ENCODE measurements at regions not wholly inside any gene's neighbourhood (a gene's known extent, or its start where the extent isn't known, plus 50 kb on each side); places are given as distances from the start of the nearest gene placed in this dataset.
A peak's percentile ranks its signal among the peaks of the same experiment; 100 is the strongest.

DNA sequence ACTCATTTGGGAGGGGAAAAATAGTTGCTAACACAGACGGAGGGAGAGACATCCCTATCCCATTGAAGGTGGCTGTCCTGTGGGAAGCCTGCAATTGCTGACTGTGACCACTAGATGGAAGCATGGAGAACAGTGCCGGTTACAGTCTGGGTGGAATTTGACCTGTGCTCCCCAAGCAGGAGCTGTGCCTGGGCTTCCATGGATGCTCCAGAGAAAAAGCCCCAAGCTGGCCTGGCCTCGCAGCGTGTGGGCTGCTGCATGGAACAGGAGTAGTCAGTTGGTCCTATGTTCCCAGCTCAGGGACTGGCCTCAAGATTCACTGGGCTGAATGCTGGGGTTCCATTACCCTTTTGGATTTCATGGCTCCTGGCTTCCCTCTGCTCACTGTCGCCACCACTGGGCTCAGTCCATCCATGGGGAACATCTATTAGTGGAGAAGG, 116.3 kb upstream of the CHD6 start:
- CTCF ChIA-PET = interaction anchor here (0.5 to 2.1 kb wide), 9 partner anchors 8 to 1453 kb away, joined by 3 to 5 read pairs (median 3); no protein-coding TSS in a partner anchor
- no TSS peak for BruUV-seq (replicated peaks)
- in situ Hi-C loops (cut with MboI) = loop anchor here (10.0 to 25.0 kb wide), 2 partner anchors 803 to 1680 kb away; no protein-coding TSS in a partner anchor
- no peak overlapping the region for H3K4me3 ChIP-seq
- RAD21 ChIA-PET (ENCODE audit: unreplicated experiment) = interaction anchor here (0.5 to 0.7 kb wide), 4 partner anchors 35 to 1292 kb away, joined by 3 to 4 read pairs (median 3); no protein-coding TSS in a partner anchor
- no peak overlapping the region for H3K27ac ChIP-seq (ENCODE audit: control insufficient read depth, insufficient read depth)
- POLR2A ChIA-PET = no interaction called here
- FAIRE-seq (no peak), DNase-seq (ENCODE audit: low read depth, low spot score) (no peak), ATAC-seq (peak; percentile 80)
- H2AFZ ChIP-seq (ENCODE audit: control insufficient read depth, low read depth, low read length) = no peak overlapping the region
- no peak overlapping the region for H3K4me2 ChIP-seq (ENCODE audit: control insufficient read depth, insufficient read depth)
- H3K4me1 ChIP-seq (ENCODE audit: control insufficient read depth, insufficient read depth, low read length) = no peaks in the 10 kb centered on the region
- intact Hi-C loops (cut with micrococcal nuclease; ENCODE audit: unreplicated experiment) = loop anchor here (10.0 kb wide), 1 partner anchor 800 kb away; no protein-coding TSS in a partner anchor
- H3K9me3 ChIP-seq (replicated peaks; ENCODE audit: control insufficient read depth, insufficient read depth, low read length) = no peaks in the 10 kb centered on the region; the same call in 2 of the 3 replicates
- TF ChIP-seq, protein P1, sequence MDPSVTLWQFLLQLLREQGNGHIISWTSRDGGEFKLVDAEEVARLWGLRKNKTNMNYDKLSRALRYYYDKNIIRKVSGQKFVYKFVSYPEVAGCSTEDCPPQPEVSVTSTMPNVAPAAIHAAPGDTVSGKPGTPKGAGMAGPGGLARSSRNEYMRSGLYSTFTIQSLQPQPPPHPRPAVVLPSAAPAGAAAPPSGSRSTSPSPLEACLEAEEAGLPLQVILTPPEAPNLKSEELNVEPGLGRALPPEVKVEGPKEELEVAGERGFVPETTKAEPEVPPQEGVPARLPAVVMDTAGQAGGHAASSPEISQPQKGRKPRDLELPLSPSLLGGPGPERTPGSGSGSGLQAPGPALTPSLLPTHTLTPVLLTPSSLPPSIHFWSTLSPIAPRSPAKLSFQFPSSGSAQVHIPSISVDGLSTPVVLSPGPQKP (IDR thresholded peaks at IDR 0.05; ENCODE audit: low read depth, low read length) = no peak
- no peak for TF ChIP-seq MEF2A (IDR thresholded peaks at IDR 0.05; ENCODE audit: insufficient read depth, low read depth, low read length)
- TF ChIP-seq NRF1 (conservative IDR thresholded peaks at IDR 0.05; ENCODE audit: low read depth, low read length) = no peak
- TF ChIP-seq, protein P2, sequence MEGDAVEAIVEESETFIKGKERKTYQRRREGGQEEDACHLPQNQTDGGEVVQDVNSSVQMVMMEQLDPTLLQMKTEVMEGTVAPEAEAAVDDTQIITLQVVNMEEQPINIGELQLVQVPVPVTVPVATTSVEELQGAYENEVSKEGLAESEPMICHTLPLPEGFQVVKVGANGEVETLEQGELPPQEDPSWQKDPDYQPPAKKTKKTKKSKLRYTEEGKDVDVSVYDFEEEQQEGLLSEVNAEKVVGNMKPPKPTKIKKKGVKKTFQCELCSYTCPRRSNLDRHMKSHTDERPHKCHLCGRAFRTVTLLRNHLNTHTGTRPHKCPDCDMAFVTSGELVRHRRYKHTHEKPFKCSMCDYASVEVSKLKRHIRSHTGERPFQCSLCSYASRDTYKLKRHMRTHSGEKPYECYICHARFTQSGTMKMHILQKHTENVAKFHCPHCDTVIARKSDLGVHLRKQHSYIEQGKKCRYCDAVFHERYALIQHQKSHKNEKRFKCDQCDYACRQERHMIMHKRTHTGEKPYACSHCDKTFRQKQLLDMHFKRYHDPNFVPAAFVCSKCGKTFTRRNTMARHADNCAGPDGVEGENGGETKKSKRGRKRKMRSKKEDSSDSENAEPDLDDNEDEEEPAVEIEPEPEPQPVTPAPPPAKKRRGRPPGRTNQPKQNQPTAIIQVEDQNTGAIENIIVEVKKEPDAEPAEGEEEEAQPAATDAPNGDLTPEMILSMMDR (IDR thresholded peaks at IDR 0.05 in 2 of 3, conservative IDR thresholded peaks at IDR 0.05 in 1 of 3; ENCODE audit: control insufficient read depth in 2 of 3, extremely low read depth in 1 of 3, insufficient read depth in 1 of 3, low read depth in 3 of 3, low read length in 3 of 3) = peak; percentile 79 to 97 (median 91)
- TF ChIP-seq RAD21 (IDR thresholded peaks at IDR 0.05; ENCODE audit: insufficient read depth, low read depth, low read length) = peak; percentile 55
- peak; percentile 57; the same call in 1 of the 2 replicates for TF ChIP-seq SMC3 (IDR thresholded peaks at IDR 0.05; ENCODE audit: borderline replicate concordance, low read length)
- no peak for TF ChIP-seq CBX3 (IDR thresholded peaks at IDR 0.05; ENCODE audit: borderline replicate concordance, low read depth)
- TF ChIP-seq TCF12 (IDR thresholded peaks at IDR 0.05; ENCODE audit: low read depth, low read length) = no peak
- no peaks in the 10 kb centered on the region; the same call in 1 of the 2 replicates for H4K20me1 ChIP-seq (ENCODE audit: control insufficient read depth, insufficient read depth)
- no peaks in the 10 kb centered on the region for H3K36me3 ChIP-seq (ENCODE audit: control insufficient read depth in 2 of 2, insufficient read depth in 2 of 2, low read length in 1 of 2)
- no peaks in the 10 kb centered on the region for H3K27me3 ChIP-seq (replicated peaks in 1 of 2; ENCODE audit: control insufficient read depth in 2 of 2, insufficient read depth in 2 of 2, low read length in 1 of 2)
- 0% methylated on average over 5 of the region's 5 CpGs for WGBS (ENCODE audit: insufficient coverage, insufficient replicate concordance, low lambda C conversion rate, missing lambda C conversion rate)
- SMC1A ChIA-PET (ENCODE audit: uncharacterized antibody, unreplicated experiment) = interaction anchor here (0.7 kb wide), 1 partner anchor 1384 kb away, joined by 3 read pairs; no protein-coding TSS in a partner anchor
- H3K9ac ChIP-seq (ENCODE audit: control insufficient read depth, insufficient read depth, low read length) = no peak overlapping the region
- H3K79me2 ChIP-seq (ENCODE audit: control insufficient read depth, insufficient read depth, low read length) = no peaks in the 10 kb centered on the region
